ENCODE measurements at regions not wholly inside any gene's neighbourhood (a gene's known extent, or its start where the extent isn't known, plus 50 kb on each side); places are given as distances from the start of the nearest gene placed in this dataset.
"Not testable (repeated sequence)": the region's sequence is repeated elsewhere in the genome, so short reads cannot be mapped to it uniquely, and the experiment has no call there.

- Histone ChIP-seq H3K9ac (ENCODE audit: low read length) (no peak overlapping the region), H3K4me2 (ENCODE audit: low read length) (no peak overlapping the region), H2AFZ (ENCODE audit: low read length) (no peak overlapping the region), H3K4me3 (ENCODE audit: low read length) (no peak overlapping the region), H3K27me3 (ENCODE audit: low read length) (no peaks in the 10 kb centered on the region), H3F3A (ENCODE audit: low read length, unreplicated experiment) (no peaks in the 10 kb centered on the region), H3K9me2 (replicated peaks; ENCODE audit: low read length) (no peaks in the 10 kb centered on the region), H3K4me1 (ENCODE audit: insufficient read depth, low read length) (no peaks in the 10 kb centered on the region), H3K27ac (ENCODE audit: low read length) (no peak overlapping the region), H4K20me1 (ENCODE audit: low read length) (no peaks in the 10 kb centered on the region), H3K79me2 (ENCODE audit: low read length) (no peaks in the 10 kb centered on the region), H3K9me3 (ENCODE audit: low read length) (no peaks in the 10 kb centered on the region), H3K36me3 (ENCODE audit: low read depth, low read length) (no peaks in the 10 kb centered on the region)
- no peak for TF ChIP-seq CTCF (conservative IDR thresholded peaks at IDR 0.05; ENCODE audit: low read depth, low read length)
- TF ChIP-seq EZH2phosphoT487 (IDR thresholded peaks at IDR 0.05; ENCODE audit: borderline replicate concordance, low read length): no peak
- no peak for TF ChIP-seq EZH2 (IDR thresholded peaks at IDR 0.05; ENCODE audit: low read length, unreplicated experiment)
- intact Hi-C loops (cut with micrococcal nuclease): no loop called here
- CTCF ChIA-PET: no interaction called here
- no TSS peak for BruUV-seq (replicated peaks)
- ATAC-seq: no peak
- no peak for DNase-seq
- POLR2A ChIA-PET (ENCODE audit: unreplicated experiment): no interaction called here
These were observed 589.1 kb upstream of the ADARB2 start for GRCh38 chr10:2326411-2326810.

- H3K27ac ChIP-seq (ENCODE audit: low read length); H3F3A ChIP-seq (ENCODE audit: low read length, unreplicated experiment); ATAC-seq; BruUV-seq (replicated peaks); H4K20me1 ChIP-seq (ENCODE audit: low read length); H3K9me3 ChIP-seq (ENCODE audit: low read length); DNase-seq; CTCF ChIA-PET; H3K79me2 ChIP-seq (ENCODE audit: low read length); H3K9ac ChIP-seq (ENCODE audit: low read length); intact Hi-C loops (cut with micrococcal nuclease); H3K4me1 ChIP-seq (ENCODE audit: insufficient read depth, low read length); H3K4me3 ChIP-seq (ENCODE audit: low read length); POLR2A ChIA-PET (ENCODE audit: unreplicated experiment); H3K36me3 ChIP-seq (ENCODE audit: low read depth, low read length); H3K27me3 ChIP-seq (ENCODE audit: low read length); H3K4me2 ChIP-seq (ENCODE audit: low read length); H3K9me2 ChIP-seq (replicated peaks; ENCODE audit: low read length); H2AFZ ChIP-seq (ENCODE audit: low read length): not testable (repeated sequence)
These were observed 577.7 kb upstream of the ADARB2 start for GRCh38 chr10:2315045-2315485.

GRCh38 chr10:2306081-2306480 lies 568.8 kb upstream of the ADARB2 start:
- H4K20me1 ChIP-seq (ENCODE audit: low read length): no peaks in the 10 kb centered on the region
- H3K36me3 ChIP-seq (ENCODE audit: low read depth, low read length): no peaks in the 10 kb centered on the region
- H3K9me2 ChIP-seq (replicated peaks; ENCODE audit: low read length): no peaks in the 10 kb centered on the region
- POLR2A ChIA-PET (ENCODE audit: unreplicated experiment): no interaction called here
- no peaks in the 10 kb centered on the region for H3K79me2 ChIP-seq (ENCODE audit: low read length)
- DNase-seq: no peak
- no peak for TF ChIP-seq CTCF (conservative IDR thresholded peaks at IDR 0.05; ENCODE audit: low read depth, low read length)
- TF ChIP-seq EZH2 (IDR thresholded peaks at IDR 0.05; ENCODE audit: low read length, unreplicated experiment): no peak
- no peak for TF ChIP-seq EZH2phosphoT487 (IDR thresholded peaks at IDR 0.05; ENCODE audit: borderline replicate concordance, low read length)
- no peaks in the 10 kb centered on the region for H3K27me3 ChIP-seq (ENCODE audit: low read length)
- no peak overlapping the region for H3K27ac ChIP-seq (ENCODE audit: low read length)
- no peaks in the 10 kb centered on the region for H3K9me3 ChIP-seq (ENCODE audit: low read length)
- intact Hi-C loops (cut with micrococcal nuclease): no loop called here
- no peak overlapping the region for H3K4me3 ChIP-seq (ENCODE audit: low read length)
- ATAC-seq: no peak
- H2AFZ ChIP-seq (ENCODE audit: low read length): no peak overlapping the region
- no peaks in the 10 kb centered on the region for H3K4me1 ChIP-seq (ENCODE audit: insufficient read depth, low read length)
- H3F3A ChIP-seq (ENCODE audit: low read length, unreplicated experiment): no peaks in the 10 kb centered on the region
- CTCF ChIA-PET: no interaction called here
- H3K4me2 ChIP-seq (ENCODE audit: low read length): no peak overlapping the region
- no TSS peak for BruUV-seq (replicated peaks)
- H3K9ac ChIP-seq (ENCODE audit: low read length): no peak overlapping the region

Measured in PC-3 (cell line).